ENCODE measurements at regions not wholly inside any gene's neighbourhood (a gene's known extent, or its start where the extent isn't known, plus 50 kb on each side); places are given as distances from the start of the nearest gene placed in this dataset.
"Not testable (repeated sequence)": the region's sequence is repeated elsewhere in the genome, so short reads cannot be mapped to it uniquely, and the experiment has no call there.

GRCh38 chr16:8126313-8126712 is 464.0 kb downstream of the TMEM114 start:
- intact Hi-C loops (cut with DNase I; ENCODE audit: low total_unique reads), result no loop called here
- Histone ChIP-seq H3K27ac (no peak overlapping the region), H3K27me3 (no peaks in the 10 kb centered on the region), H3K4me3 (no peak overlapping the region), H3K9me3 (no peaks in the 10 kb centered on the region), H3K4me1 (no peaks in the 10 kb centered on the region), H3K36me3 (no peaks in the 10 kb centered on the region)
- TF ChIP-seq, protein P1, sequence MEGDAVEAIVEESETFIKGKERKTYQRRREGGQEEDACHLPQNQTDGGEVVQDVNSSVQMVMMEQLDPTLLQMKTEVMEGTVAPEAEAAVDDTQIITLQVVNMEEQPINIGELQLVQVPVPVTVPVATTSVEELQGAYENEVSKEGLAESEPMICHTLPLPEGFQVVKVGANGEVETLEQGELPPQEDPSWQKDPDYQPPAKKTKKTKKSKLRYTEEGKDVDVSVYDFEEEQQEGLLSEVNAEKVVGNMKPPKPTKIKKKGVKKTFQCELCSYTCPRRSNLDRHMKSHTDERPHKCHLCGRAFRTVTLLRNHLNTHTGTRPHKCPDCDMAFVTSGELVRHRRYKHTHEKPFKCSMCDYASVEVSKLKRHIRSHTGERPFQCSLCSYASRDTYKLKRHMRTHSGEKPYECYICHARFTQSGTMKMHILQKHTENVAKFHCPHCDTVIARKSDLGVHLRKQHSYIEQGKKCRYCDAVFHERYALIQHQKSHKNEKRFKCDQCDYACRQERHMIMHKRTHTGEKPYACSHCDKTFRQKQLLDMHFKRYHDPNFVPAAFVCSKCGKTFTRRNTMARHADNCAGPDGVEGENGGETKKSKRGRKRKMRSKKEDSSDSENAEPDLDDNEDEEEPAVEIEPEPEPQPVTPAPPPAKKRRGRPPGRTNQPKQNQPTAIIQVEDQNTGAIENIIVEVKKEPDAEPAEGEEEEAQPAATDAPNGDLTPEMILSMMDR (IDR thresholded peaks at IDR 0.05), result no peak
- no peak for TF ChIP-seq POLR2A (IDR thresholded peaks at IDR 0.05)
- no peak for DNase-seq

DNA sequence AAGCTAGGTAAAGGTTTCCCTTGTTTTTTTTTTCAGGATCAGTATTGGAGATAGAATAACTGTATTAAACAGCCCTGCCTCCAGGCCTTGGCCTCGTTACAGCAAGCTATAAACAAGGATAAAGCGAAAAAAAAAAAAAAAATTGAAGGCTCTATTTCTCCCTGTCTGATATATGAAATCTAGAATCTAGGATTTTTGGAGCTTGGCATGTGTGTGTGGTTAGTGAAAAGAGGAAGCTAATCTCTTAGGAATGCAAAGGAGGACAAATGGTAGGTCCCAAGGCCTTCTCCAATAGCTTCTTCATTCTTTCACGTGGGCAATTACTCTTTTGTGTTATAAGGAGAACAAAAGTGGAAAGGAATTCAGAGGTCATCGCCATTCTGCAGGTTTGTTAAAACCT is 470.3 kb downstream of the TMEM114 start:
- no peaks in the 10 kb centered on the region for H3K4me1 ChIP-seq
- no peaks in the 10 kb centered on the region for H3K36me3 ChIP-seq
- no peak for TF ChIP-seq POLR2A (IDR thresholded peaks at IDR 0.05)
- TF ChIP-seq, protein P1 (IDR thresholded peaks at IDR 0.05), result no peak
- DNase-seq, result no peak
- H3K9me3 ChIP-seq, result no peaks in the 10 kb centered on the region
- intact Hi-C loops (cut with DNase I; ENCODE audit: low total_unique reads), result loop anchor here (5.0 kb wide), 1 partner anchor 918 kb away; no protein-coding TSS in a partner anchor
- H3K27me3 ChIP-seq, result no peaks in the 10 kb centered on the region
- H3K27ac ChIP-seq, result no peak overlapping the region
- no peak overlapping the region for H3K4me3 ChIP-seq

DNA sequence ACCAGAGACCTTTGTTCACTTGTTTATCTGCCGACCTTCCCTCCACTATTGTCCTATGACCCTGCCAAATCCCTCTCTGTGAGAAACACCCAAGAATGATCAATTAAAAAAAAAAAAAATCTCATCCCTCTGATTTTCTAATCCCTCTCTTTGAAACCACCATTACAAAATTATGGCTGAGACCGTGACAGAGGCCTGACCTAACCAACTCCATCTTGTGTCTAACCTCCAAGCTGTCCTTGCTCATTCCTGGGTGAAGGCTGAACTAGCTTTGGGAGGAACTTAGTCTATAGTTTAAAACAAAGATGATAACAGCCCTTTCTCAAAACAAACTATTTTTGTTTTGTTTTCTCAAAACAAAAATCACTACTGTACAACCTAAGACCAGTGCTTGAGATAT is 474.5 kb downstream of the TMEM114 start:
- Histone ChIP-seq H3K4me3 (no peak overlapping the region), H3K36me3 (no peaks in the 10 kb centered on the region), H3K27me3 (no peaks in the 10 kb centered on the region), H3K4me1 (no peaks in the 10 kb centered on the region), H3K27ac (no peak overlapping the region), H3K9me3 (no peaks in the 10 kb centered on the region)
- intact Hi-C loops (cut with DNase I; ENCODE audit: low total_unique reads), result no loop called here
- TF ChIP-seq, protein P1 (IDR thresholded peaks at IDR 0.05), result no peak
- TF ChIP-seq POLR2A (IDR thresholded peaks at IDR 0.05), result no peak
- no peak for DNase-seq

- H3K4me3 ChIP-seq; H3K36me3 ChIP-seq; H3K9me3 ChIP-seq; H3K4me1 ChIP-seq; H3K27me3 ChIP-seq; intact Hi-C loops (cut with DNase I; ENCODE audit: low total_unique reads); DNase-seq; H3K27ac ChIP-seq: not testable (repeated sequence)
These were observed 475.4 kb downstream of the TMEM114 start for GRCh38 chr16:8114941-8115340.

GRCh38 chr16:8113843-8114242 is 476.5 kb downstream of the TMEM114 start:
- H3K27me3 ChIP-seq, result no peaks in the 10 kb centered on the region
- H3K36me3 ChIP-seq, result no peaks in the 10 kb centered on the region
- no peaks in the 10 kb centered on the region for H3K4me1 ChIP-seq
- H3K4me3 ChIP-seq, result no peak overlapping the region
- DNase-seq, result no peak
- TF ChIP-seq, protein P1 (IDR thresholded peaks at IDR 0.05), result no peak
- no peak for TF ChIP-seq POLR2A (IDR thresholded peaks at IDR 0.05)
- intact Hi-C loops (cut with DNase I; ENCODE audit: low total_unique reads), result no loop called here
- no peak overlapping the region for H3K27ac ChIP-seq
- no peaks in the 10 kb centered on the region for H3K9me3 ChIP-seq
